GM12873 (cell line): ENCODE measurements at regions not wholly inside any gene's neighbourhood (a gene's known extent, or its start where the extent isn't known, plus 50 kb on each side); places are given as distances from the start of the nearest gene placed in this dataset.
A peak's percentile ranks its signal among the peaks of the same experiment; 100 is the strongest.

Source experiments
- TF ChIP-seq, protein P1 (sequence below): IDR thresholded peaks from 2 replicates; pipeline ENCODE4 v1.5.1; 2012; ENCODE audit warnings: low read depth, mild to moderate bottlenecking, moderate library complexity, low read length, control low read depth; ENCODE audit not compliant: insufficient read depth; ENCODE audit errors: missing control alignments

GRCh38 chr5:100479079-100479688 lies 56.0 kb upstream of the FAM174A start:
- TF ChIP-seq, protein P1, sequence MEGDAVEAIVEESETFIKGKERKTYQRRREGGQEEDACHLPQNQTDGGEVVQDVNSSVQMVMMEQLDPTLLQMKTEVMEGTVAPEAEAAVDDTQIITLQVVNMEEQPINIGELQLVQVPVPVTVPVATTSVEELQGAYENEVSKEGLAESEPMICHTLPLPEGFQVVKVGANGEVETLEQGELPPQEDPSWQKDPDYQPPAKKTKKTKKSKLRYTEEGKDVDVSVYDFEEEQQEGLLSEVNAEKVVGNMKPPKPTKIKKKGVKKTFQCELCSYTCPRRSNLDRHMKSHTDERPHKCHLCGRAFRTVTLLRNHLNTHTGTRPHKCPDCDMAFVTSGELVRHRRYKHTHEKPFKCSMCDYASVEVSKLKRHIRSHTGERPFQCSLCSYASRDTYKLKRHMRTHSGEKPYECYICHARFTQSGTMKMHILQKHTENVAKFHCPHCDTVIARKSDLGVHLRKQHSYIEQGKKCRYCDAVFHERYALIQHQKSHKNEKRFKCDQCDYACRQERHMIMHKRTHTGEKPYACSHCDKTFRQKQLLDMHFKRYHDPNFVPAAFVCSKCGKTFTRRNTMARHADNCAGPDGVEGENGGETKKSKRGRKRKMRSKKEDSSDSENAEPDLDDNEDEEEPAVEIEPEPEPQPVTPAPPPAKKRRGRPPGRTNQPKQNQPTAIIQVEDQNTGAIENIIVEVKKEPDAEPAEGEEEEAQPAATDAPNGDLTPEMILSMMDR, result peak; percentile 68

DNA sequence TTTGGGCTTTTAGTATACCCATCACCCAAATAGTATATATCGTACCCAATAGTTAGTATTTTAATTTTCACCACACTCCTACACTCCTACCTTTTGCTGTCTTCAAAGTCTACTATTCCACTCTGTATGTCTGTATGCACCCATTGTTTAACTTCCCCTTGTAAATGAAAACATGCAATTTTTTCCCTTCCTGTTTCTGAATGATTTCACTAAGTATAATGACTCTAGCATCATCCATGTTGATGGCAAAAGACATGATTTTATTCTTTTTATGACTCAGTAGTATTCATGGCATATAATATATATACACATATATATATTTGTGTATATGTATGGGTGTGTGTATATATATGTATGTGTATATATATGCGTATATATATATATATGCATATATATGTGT lies 63.1 kb upstream of the FAM174A start:
- TF ChIP-seq, protein P1, result no peak

GRCh38 chr5:100469767-100470166 lies 65.4 kb upstream of the FAM174A start:
- TF ChIP-seq, protein P1, result no peak

DNA sequence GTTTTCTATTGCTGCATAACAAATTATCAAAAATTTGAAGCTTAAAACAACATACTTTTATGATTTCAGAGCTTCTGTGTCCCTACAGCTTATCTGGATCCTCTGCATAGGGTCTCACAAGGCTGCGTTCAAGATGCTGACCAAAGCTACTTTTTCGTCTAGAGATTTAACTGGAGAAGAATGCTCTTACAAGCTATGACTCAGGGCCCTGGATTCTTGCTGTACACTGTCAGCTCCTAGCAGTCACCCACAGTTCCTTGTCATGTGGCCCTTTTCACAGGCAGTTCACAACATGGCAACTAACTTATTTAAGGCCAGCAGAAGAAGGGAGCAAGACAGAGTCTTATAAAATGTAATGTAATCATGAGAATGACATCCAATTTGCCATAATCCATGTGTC lies 70.8 kb upstream of the FAM174A start:
- TF ChIP-seq, protein P1, result no peak

DNA sequence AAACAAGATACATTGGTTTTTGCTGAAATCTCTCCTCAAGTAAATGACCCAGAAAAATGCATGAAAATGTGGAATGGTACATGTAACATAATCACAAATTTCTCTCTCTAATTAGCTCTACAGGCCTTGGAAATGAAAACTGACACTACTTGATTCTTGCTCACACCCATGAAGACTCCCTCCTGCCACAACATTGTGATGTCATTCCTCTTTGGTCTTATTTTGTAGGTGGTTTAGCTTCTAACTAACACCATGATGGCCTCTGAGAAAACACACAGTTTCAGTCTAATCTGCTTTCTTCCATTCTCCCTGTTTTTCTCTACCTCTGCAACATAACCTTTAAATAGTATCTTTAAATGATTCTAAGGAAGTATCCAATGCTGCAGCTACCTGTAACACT lies 78.6 kb upstream of the FAM174A start:
- TF ChIP-seq, protein P1, result no peak

DNA sequence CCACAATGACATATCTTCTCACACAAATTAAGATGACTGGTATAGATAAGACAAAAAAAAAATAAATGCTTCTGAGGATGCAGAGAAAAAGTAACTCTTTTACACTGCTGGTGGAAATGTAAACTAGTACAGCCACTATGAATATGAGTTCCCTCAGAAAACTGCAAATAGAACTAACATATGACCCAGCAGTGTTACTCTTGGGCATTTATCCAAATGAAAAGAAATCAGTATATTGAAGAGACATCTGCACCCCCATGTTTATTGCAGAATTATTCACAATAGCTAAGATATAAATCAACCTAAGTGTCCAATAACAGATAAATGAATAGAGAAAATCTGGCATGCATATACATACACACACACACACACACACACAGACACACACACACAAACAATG lies 83.0 kb upstream of the FAM174A start:
- TF ChIP-seq, protein P1, result no peak

- TF ChIP-seq, protein P1, result no peak
Measured at GRCh38 chr5:100448111-100448528, 87.1 kb upstream of the FAM174A start.
